H1 (cell line): ENCODE measurements at regions not wholly inside any gene's neighbourhood (a gene's known extent, or its start where the extent isn't known, plus 50 kb on each side); places are given as distances from the start of the nearest gene placed in this dataset.
"Not testable (repeated sequence)": the region's sequence is repeated elsewhere in the genome, so short reads cannot be mapped to it uniquely, and the experiment has no call there.

ENCODE experiments used
- CTCF ChIA-PET: fragments of 300-600 bp; sonication (Branson Sonifier 250); formaldehyde crosslinking; loops from one replicate; lab custom pipeline; 2021; ENCODE audit not compliant: partially characterized antibody; lab: Charles Lee
- POLR2A ChIA-PET: fragments of 300-600 bp; sonication (Branson Sonifier 250); formaldehyde crosslinking; loops from one replicate; lab custom pipeline; 2021; ENCODE audit warnings: inconsistent platforms; ENCODE audit not compliant: partially characterized antibody; lab: Charles Lee
- DNase-seq, 2 experiments: peaks; one replicate each; pipeline versions ENCODE4 v3.0.0 to v3.0.0-alpha.2; 2010 to 2022; ENCODE audit warnings: low spot score in 2 of 2, low read depth in 1 of 2, mixed read lengths in 1 of 2
- FAIRE-seq: peaks from 2 replicates; lab custom pipeline; 2011; peaks lifted over from hg19 to GRCh38; lab: Jason Lieb, UNC
- H2AFZ ChIP-seq: 2 replicates; pipeline ENCODE4 v1.8.1; 2012; ENCODE audit warnings: low read length, inconsistent platforms
- H2AK5ac ChIP-seq: 2 replicates; pipeline ENCODE4 v1.6.1; 2013; ENCODE audit warnings: low read depth, low read length
- H2BK120ac ChIP-seq: replicated peaks from 2 replicates; pipeline ENCODE3; 2013; ENCODE audit warnings: low read depth, low read length, inconsistent platforms
- H2BK12ac ChIP-seq: 2 replicates; pipeline ENCODE4 v1.6.1; 2013; ENCODE audit warnings: low read depth, low read length
- H2BK15ac ChIP-seq: 2 replicates; pipeline ENCODE4 v1.6.1; 2013; ENCODE audit warnings: low read length
- H2BK20ac ChIP-seq: 2 replicates; pipeline ENCODE4 v1.6.1; 2013; ENCODE audit warnings: low read length
- H2BK5ac ChIP-seq: 2 replicates; pipeline ENCODE4 v1.6.1; 2013; ENCODE audit warnings: low read depth, low read length
- H3K14ac ChIP-seq: 2 replicates; pipeline ENCODE4 v1.6.1; 2013; ENCODE audit warnings: inconsistent platforms; ENCODE audit not compliant: insufficient read length
- H3K18ac ChIP-seq: 2 replicates; pipeline ENCODE4 v1.6.1; 2013; ENCODE audit warnings: low read length; ENCODE audit errors: extremely low read depth
- H3K23ac ChIP-seq: 2 replicates; pipeline ENCODE4 v1.6.1; 2013; ENCODE audit warnings: inconsistent platforms; ENCODE audit not compliant: insufficient read length
- H3K23me2 ChIP-seq: 2 replicates; pipeline ENCODE4 v1.6.1; 2013; ENCODE audit warnings: low read depth, low read length
- H3K27ac ChIP-seq: 2 replicates; pipeline ENCODE4 v1.6.1; 2011; ENCODE audit warnings: low read depth, low read length, inconsistent platforms
- H3K27me3 ChIP-seq, 4 experiments: replicated peaks in 1 of 4; 1 replicate in 1 of 4; 2 replicates in 3 of 4; pipeline versions ENCODE4 v1.6.1 to v1.8.1; 2011 to 2013; ENCODE audit warnings: low read length in 3 of 4, mild to moderate bottlenecking in 3 of 4, inconsistent platforms in 2 of 4, mixed read lengths in 2 of 4, moderate library complexity in 1 of 4; ENCODE audit not compliant: control insufficient read depth in 3 of 4, insufficient read depth in 3 of 4; ENCODE audit errors: extremely low read depth in 1 of 4
- H3K36me3 ChIP-seq, 4 experiments: 2 replicates each; pipeline versions ENCODE4 v1.6.1 to v1.8.1; 2011 to 2013; ENCODE audit warnings: mild to moderate bottlenecking in 4 of 4, low read length in 3 of 4, moderate library complexity in 2 of 4, control low read depth in 1 of 4, inconsistent platforms in 1 of 4; ENCODE audit not compliant: insufficient read depth in 4 of 4, control insufficient read depth in 2 of 4
- H3K4ac ChIP-seq: replicated peaks from 2 replicates; pipeline ENCODE3; 2013; ENCODE audit warnings: low read length, low read depth, mixed read lengths, inconsistent platforms; ENCODE audit not compliant: insufficient read length
- H3K4me1 ChIP-seq, 4 experiments: replicated peaks in 1 of 4; 1 replicate in 1 of 4; 2 replicates in 3 of 4; pipeline versions ENCODE4 v1.6.1 to v1.8.1; 2011 to 2013; ENCODE audit warnings: low read length in 3 of 4, inconsistent platforms in 2 of 4, mixed read lengths in 1 of 4; ENCODE audit not compliant: insufficient read depth in 4 of 4, control insufficient read depth in 3 of 4
- H3K4me2 ChIP-seq, 2 experiments: 2 replicates each; pipeline versions ENCODE4 v1.6.1 to v1.8.1; 2011 to 2013; ENCODE audit warnings: low read depth in 2 of 2, low read length in 2 of 2, control low read depth in 1 of 2, inconsistent platforms in 1 of 2, mild to moderate bottlenecking in 1 of 2; ENCODE audit not compliant: insufficient read depth in 1 of 2
- H3K4me3 ChIP-seq, 4 experiments: fragments of 200-600, 300-600 bp in 1 of 4; sonication (generic), shearing (Covaris generic), sonication (Bioruptor Twin) in 1 of 4; 2 replicates each; pipeline versions ENCODE4 v1.5.1 to v1.8.1; 2011 to 2016; ENCODE audit warnings: low read length in 4 of 4, low read depth in 3 of 4, control low read depth in 2 of 4, inconsistent platforms in 2 of 4, mild to moderate bottlenecking in 2 of 4, mixed read lengths in 1 of 4, moderate library complexity in 1 of 4; ENCODE audit not compliant: insufficient read depth in 2 of 4; ENCODE audit errors: extremely low read depth in 1 of 4
- H3K56ac ChIP-seq: replicated peaks from 2 replicates; pipeline ENCODE3; 2013; ENCODE audit warnings: low read depth, mild to moderate bottlenecking, mixed read lengths, low read length, inconsistent platforms; ENCODE audit not compliant: insufficient read length
- H3K79me1 ChIP-seq: 2 replicates; pipeline ENCODE4 v1.6.1; 2013; ENCODE audit warnings: low read depth, low read length, control low read depth
- H3K79me2 ChIP-seq, 2 experiments: 2 replicates each; pipeline versions ENCODE4 v1.6.1 to v1.8.1; 2012 to 2013; ENCODE audit warnings: low read length in 2 of 2, mild to moderate bottlenecking in 2 of 2, inconsistent platforms in 1 of 2; ENCODE audit not compliant: insufficient read depth in 2 of 2, control insufficient read depth in 1 of 2
- H3K9ac ChIP-seq, 4 experiments: replicated peaks in 1 of 4; 1 replicate in 1 of 4; 2 replicates in 3 of 4; pipeline versions ENCODE4 v1.6.1 to v1.8.1; 2011 to 2013; ENCODE audit warnings: low read depth in 3 of 4, low read length in 3 of 4, control low read depth in 2 of 4, mild to moderate bottlenecking in 2 of 4, moderate library complexity in 2 of 4, inconsistent platforms in 1 of 4; ENCODE audit errors: extremely low read depth in 1 of 4
- H3K9me3 ChIP-seq, 2 experiments: 2 replicates each; pipeline versions ENCODE4 v1.6.1 to v1.8.1; 2012 to 2013; ENCODE audit warnings: mild to moderate bottlenecking in 2 of 2, moderate library complexity in 2 of 2, control low read depth in 1 of 2, inconsistent platforms in 1 of 2, low read depth in 1 of 2, low read length in 1 of 2, mixed read lengths in 1 of 2; ENCODE audit not compliant: insufficient read depth in 2 of 2
- H4K20me1 ChIP-seq, 2 experiments: replicated peaks in 1 of 2; 2 replicates each; pipeline versions ENCODE3 to v1.8.1; 2011 to 2013; ENCODE audit warnings: inconsistent platforms in 2 of 2, low read length in 2 of 2, mild to moderate bottlenecking in 1 of 2; ENCODE audit not compliant: insufficient read depth in 2 of 2, control insufficient read depth in 1 of 2
- H4K5ac ChIP-seq: 2 replicates; pipeline ENCODE4 v1.6.1; 2013; ENCODE audit warnings: low read length, low read depth, mixed read lengths, inconsistent platforms; ENCODE audit not compliant: insufficient read length
- H4K8ac ChIP-seq: 2 replicates; pipeline ENCODE4 v1.8.0; 2013; ENCODE audit warnings: mild to moderate bottlenecking, moderate library complexity, low read length, inconsistent platforms; ENCODE audit not compliant: insufficient read depth; ENCODE audit errors: extremely low read depth
- H4K91ac ChIP-seq: replicated peaks from 2 replicates; pipeline ENCODE3; 2013; ENCODE audit warnings: low read length, mixed read lengths, inconsistent platforms; ENCODE audit not compliant: insufficient read length
- WGBS, 2 experiments: shearing (Covaris generic) in 1 of 2; methylation state at CpG; one replicate each; pipeline versions ENCODE4 v1.1.6 to v1.1.7; 2013 to 2015; ENCODE audit warnings: low lambda C conversion rate in 2 of 2, mixed read lengths in 2 of 2, inconsistent platforms in 1 of 2, low coverage in 1 of 2, missing lambda C conversion rate in 1 of 2; ENCODE audit not compliant: insufficient replicate concordance in 2 of 2, insufficient coverage in 1 of 2, insufficient read length in 1 of 2; ENCODE audit errors: extremely low coverage in 1 of 2, missing lambda C conversion rate in 1 of 2; 5-methylcytosine and 5-hydroxymethylcytosine counted together

GRCh38 chr6:74474046-74474445 is 731.8 kb downstream of the COL12A1 start:
- H3K4ac ChIP-seq, H2AFZ ChIP-seq, H4K20me1 ChIP-seq, H4K91ac ChIP-seq, H2BK5ac ChIP-seq, H3K27me3 ChIP-seq, H4K8ac ChIP-seq, H2BK15ac ChIP-seq, H3K79me1 ChIP-seq, POLR2A ChIA-PET, H3K56ac ChIP-seq, H3K23me2 ChIP-seq, H3K4me3 ChIP-seq, DNase-seq, H2BK120ac ChIP-seq, H3K4me1 ChIP-seq, H3K27ac ChIP-seq, H3K36me3 ChIP-seq, H3K23ac ChIP-seq, H4K5ac ChIP-seq, H3K18ac ChIP-seq, H3K9ac ChIP-seq, FAIRE-seq, H3K9me3 ChIP-seq, CTCF ChIA-PET, H2BK20ac ChIP-seq, H2AK5ac ChIP-seq, H2BK12ac ChIP-seq, H3K79me2 ChIP-seq, H3K14ac ChIP-seq, H3K4me2 ChIP-seq: not testable (repeated sequence)
- WGBS, 2 experiments: 95% methylated on average over 10 of the region's 10 CpGs; no CpG with 5 or more reads in 1 of the 2 experiments

- H4K8ac ChIP-seq, H3K9me3 ChIP-seq, H3K9ac ChIP-seq, POLR2A ChIA-PET, H2BK15ac ChIP-seq, H3K4ac ChIP-seq, FAIRE-seq, H3K56ac ChIP-seq, H3K18ac ChIP-seq, H2BK20ac ChIP-seq, H3K4me3 ChIP-seq, H2BK12ac ChIP-seq, H3K27me3 ChIP-seq, H3K4me2 ChIP-seq, H4K5ac ChIP-seq, H3K14ac ChIP-seq, H2BK120ac ChIP-seq, H3K27ac ChIP-seq, H4K20me1 ChIP-seq, H3K79me2 ChIP-seq, H2AK5ac ChIP-seq, H2BK5ac ChIP-seq, H3K79me1 ChIP-seq, DNase-seq, H3K23ac ChIP-seq, H4K91ac ChIP-seq, H3K4me1 ChIP-seq, H3K36me3 ChIP-seq, H3K23me2 ChIP-seq, H2AFZ ChIP-seq: not testable (repeated sequence)
- WGBS, 2 experiments: 92% methylated on average over 14 of the region's 15 CpGs; no CpG with 5 or more reads in 1 of the 2 experiments
- CTCF ChIA-PET: interaction anchor here (0.6 kb wide), 1 partner anchor 101 kb away, joined by 3 read pairs; no protein-coding TSS in a partner anchor
Observed at GRCh38 chr6:74468552-74468951, 737.3 kb downstream of the COL12A1 start.
